ENCODE measurements at regions not wholly inside any gene's neighbourhood (a gene's known extent, or its start where the extent isn't known, plus 50 kb on each side); places are given as distances from the start of the nearest gene placed in this dataset.
A peak's percentile ranks its signal among the peaks of the same experiment; 100 is the strongest.

GRCh38 chr4:124017185-124017785 lies 620.7 kb downstream of the SPRY1 start:
- no peak for DNase-seq

GRCh38 chr4:124018383-124019317 lies 622.1 kb downstream of the SPRY1 start:
- peak; percentile 89 for DNase-seq

GRCh38 chr4:124019749-124020549 lies 623.4 kb downstream of the SPRY1 start:
- no peak for DNase-seq

GRCh38 chr4:124025000-124025399 lies 628.4 kb downstream of the SPRY1 start:
- no peak for DNase-seq

GRCh38 chr4:124025428-124025827 lies 628.8 kb downstream of the SPRY1 start:
- DNase-seq: peak; percentile 13

- DNase-seq: peak; percentile 43
Observed at GRCh38 chr4:124028182-124028581, 631.6 kb downstream of the SPRY1 start.

GRCh38 chr4:124030147-124030546 lies 633.6 kb downstream of the SPRY1 start:
- no peak for DNase-seq

- no peak for DNase-seq
Observed at GRCh38 chr4:124032035-124032434, 635.4 kb downstream of the SPRY1 start.

- no peak for DNase-seq
Observed at GRCh38 chr4:124035364-124036041, 638.9 kb downstream of the SPRY1 start.

GRCh38 chr4:124037236-124037635 lies 640.6 kb downstream of the SPRY1 start:
- DNase-seq: no peak

- no peak for DNase-seq
Observed at GRCh38 chr4:124044330-124044729, 647.7 kb downstream of the SPRY1 start.

- DNase-seq: no peak
Observed at GRCh38 chr4:124044867-124045266, 648.3 kb downstream of the SPRY1 start.

GRCh38 chr4:124046190-124046589 lies 649.6 kb downstream of the SPRY1 start:
- no peak for DNase-seq

- DNase-seq: peak; percentile 75
Observed at GRCh38 chr4:124053872-124054538, 657.4 kb downstream of the SPRY1 start.

GRCh38 chr4:124055336-124055735 lies 657.2 kb downstream of the ANKRD50 start:
- no peak for DNase-seq

- no peak for DNase-seq
Observed at GRCh38 chr4:124055896-124056295, 656.6 kb downstream of the ANKRD50 start.

- peak; percentile 65 for DNase-seq
Observed at GRCh38 chr4:124060261-124060918, 652.1 kb downstream of the ANKRD50 start.

- peak; percentile 86 for DNase-seq
Observed at GRCh38 chr4:124061413-124061812, 651.1 kb downstream of the ANKRD50 start.

- DNase-seq: no peak
Observed at GRCh38 chr4:124065422-124065821, 647.1 kb downstream of the ANKRD50 start.

GRCh38 chr4:124065936-124066335 lies 646.6 kb downstream of the ANKRD50 start:
- DNase-seq: no peak

GRCh38 chr4:124066595-124066994 lies 645.9 kb downstream of the ANKRD50 start:
- no peak for DNase-seq

- peak; percentile 10 for DNase-seq
Observed at GRCh38 chr4:124067046-124067445, 645.5 kb downstream of the ANKRD50 start.

Measured in fibroblast of upper back skin (primary cell).